ENCODE measurements at regions not wholly inside any gene's neighbourhood (a gene's known extent, or its start where the extent isn't known, plus 50 kb on each side); places are given as distances from the start of the nearest gene placed in this dataset.

- no peak for TF ChIP-seq CTCF (IDR thresholded peaks at IDR 0.05; ENCODE audit: extremely low read depth, low read depth, low read length)
- no peak for DNase-seq (ENCODE audit: insufficient read length, low spot score, missing footprints)
- Histone ChIP-seq H3K27ac (ENCODE audit: low read depth, low read length) (no peak overlapping the region), H3K4me3 (ENCODE audit: insufficient read depth, low read length) (no peak overlapping the region), H3K4me1 (ENCODE audit: insufficient read depth, low read length) (no peaks in the 10 kb centered on the region), H2AFZ (ENCODE audit: low read length) (no peak overlapping the region), H3K36me3 (ENCODE audit: insufficient read depth, low read length) (no peaks in the 10 kb centered on the region), H3K27me3 (ENCODE audit: insufficient read depth, low read length) (no peaks in the 10 kb centered on the region), H3K4me2 (ENCODE audit: insufficient read depth, low read length) (no peak overlapping the region), H3K9me3 (ENCODE audit: low read depth, low read length) (no peaks in the 10 kb centered on the region), H4K20me1 (ENCODE audit: insufficient read depth, low read length) (no peaks in the 10 kb centered on the region), H3K79me2 (ENCODE audit: insufficient read depth, low read length) (no peaks in the 10 kb centered on the region)
Observed at GRCh38 chr13:33403807-33404362, 118.3 kb upstream of the STARD13 start.

- H3K9me3 ChIP-seq (ENCODE audit: low read depth, low read length) = no peaks in the 10 kb centered on the region
- H2AFZ ChIP-seq (ENCODE audit: low read length) = no peak overlapping the region
- no peaks in the 10 kb centered on the region for H4K20me1 ChIP-seq (ENCODE audit: insufficient read depth, low read length)
- no peaks in the 10 kb centered on the region for H3K79me2 ChIP-seq (ENCODE audit: insufficient read depth, low read length)
- H3K27ac ChIP-seq (ENCODE audit: low read depth, low read length) = no peak overlapping the region
- H3K4me1 ChIP-seq (ENCODE audit: insufficient read depth, low read length) = no peaks in the 10 kb centered on the region
- no peaks in the 10 kb centered on the region for H3K36me3 ChIP-seq (ENCODE audit: insufficient read depth, low read length)
- H3K4me2 ChIP-seq (ENCODE audit: insufficient read depth, low read length) = no peak overlapping the region
- DNase-seq (ENCODE audit: insufficient read length, low spot score, missing footprints) = no peak
- H3K4me3 ChIP-seq (ENCODE audit: insufficient read depth, low read length) = no peak overlapping the region
- no peak for TF ChIP-seq CTCF (IDR thresholded peaks at IDR 0.05; ENCODE audit: extremely low read depth, low read depth, low read length)
- H3K27me3 ChIP-seq (ENCODE audit: insufficient read depth, low read length) = no peaks in the 10 kb centered on the region
Observed at GRCh38 chr13:33405371-33405770, 119.8 kb upstream of the STARD13 start.

GRCh38 chr13:33409673-33410510, 124.3 kb upstream of the STARD13 start:
- Histone ChIP-seq H3K36me3 (ENCODE audit: insufficient read depth, low read length) (no peaks in the 10 kb centered on the region), H3K4me1 (ENCODE audit: insufficient read depth, low read length) (no peaks in the 10 kb centered on the region), H3K79me2 (ENCODE audit: insufficient read depth, low read length) (no peaks in the 10 kb centered on the region), H2AFZ (ENCODE audit: low read length) (no peak overlapping the region), H3K27me3 (ENCODE audit: insufficient read depth, low read length) (no peaks in the 10 kb centered on the region), H3K9me3 (ENCODE audit: low read depth, low read length) (no peaks in the 10 kb centered on the region), H3K27ac (ENCODE audit: low read depth, low read length) (no peak overlapping the region), H4K20me1 (ENCODE audit: insufficient read depth, low read length) (no peaks in the 10 kb centered on the region), H3K4me3 (ENCODE audit: insufficient read depth, low read length) (no peak overlapping the region), H3K4me2 (ENCODE audit: insufficient read depth, low read length) (no peak overlapping the region)
- DNase-seq (ENCODE audit: insufficient read length, low spot score, missing footprints) = no peak
- no peak for TF ChIP-seq CTCF (IDR thresholded peaks at IDR 0.05; ENCODE audit: extremely low read depth, low read depth, low read length)

- no peak overlapping the region for H2AFZ ChIP-seq (ENCODE audit: low read length)
- H3K79me2 ChIP-seq (ENCODE audit: insufficient read depth, low read length) = no peaks in the 10 kb centered on the region
Observed at GRCh38 chr13:33410619-33411018, 125.1 kb upstream of the STARD13 start.

More at GRCh38 chr13:33410619-33411018, 125.1 kb upstream of the STARD13 start:
- no peaks in the 10 kb centered on the region for H3K27me3 ChIP-seq (ENCODE audit: insufficient read depth, low read length)
- H4K20me1 ChIP-seq (ENCODE audit: insufficient read depth, low read length) = no peaks in the 10 kb centered on the region
- no peak for TF ChIP-seq CTCF (IDR thresholded peaks at IDR 0.05; ENCODE audit: extremely low read depth, low read depth, low read length)
- H3K4me1 ChIP-seq (ENCODE audit: insufficient read depth, low read length) = no peaks in the 10 kb centered on the region
- H3K36me3 ChIP-seq (ENCODE audit: insufficient read depth, low read length) = no peaks in the 10 kb centered on the region
- H3K9me3 ChIP-seq (ENCODE audit: low read depth, low read length) = no peaks in the 10 kb centered on the region
- no peak for DNase-seq (ENCODE audit: insufficient read length, low spot score, missing footprints)
- H3K4me3 ChIP-seq (ENCODE audit: insufficient read depth, low read length) = no peak overlapping the region
- H3K27ac ChIP-seq (ENCODE audit: low read depth, low read length) = no peak overlapping the region
- H3K4me2 ChIP-seq (ENCODE audit: insufficient read depth, low read length) = no peak overlapping the region

All from osteoblast (primary cell).